IMR-90 (cell line): ENCODE measurements at regions not wholly inside any gene's neighbourhood (a gene's known extent, or its start where the extent isn't known, plus 50 kb on each side); places are given as distances from the start of the nearest gene placed in this dataset.

Source experiments
- ATAC-seq: fragments of 200-7000 bp; cut with Tn5 transposase; 2 replicates; pipeline ENCODE4 v1.9.1; 2020; ENCODE audit warnings: low read depth, mild to moderate bottlenecking, moderate library complexity
- BruUV-seq: library from RNA; stranded (reverse); fragments of 400-500 nt; replicated peaks from 2 replicates; lab custom pipeline; 2021; lab: Mats Ljungman, UMichigan
- CTCF ChIA-PET: fragments of 300-600 bp; formaldehyde crosslinking; extraction: SDS; loops from one replicate; lab custom pipeline; 2021; ENCODE audit warnings: antibody characterized with exemption; lab: Yijun Ruan, JAX
- POLR2A ChIA-PET: fragments of 300-600 bp; sonication (Branson Sonifier 250); formaldehyde crosslinking; loops from one replicate; lab custom pipeline; 2022; ENCODE audit warnings: antibody characterized with exemption; ENCODE audit not compliant: unreplicated experiment; lab: Charles Lee
- DNase-seq: peaks from one replicate; pipeline ENCODE4 v3.0.0; 2013
- H2AFZ ChIP-seq: replicated peaks from 2 replicates; pipeline ENCODE3; 2013; ENCODE audit warnings: low read length, mild to moderate bottlenecking; ENCODE audit not compliant: poor library complexity
- H2AK5ac ChIP-seq: 2 replicates; pipeline ENCODE4 v1.6.1; 2013; ENCODE audit warnings: low read depth, low read length, inconsistent platforms
- H2AK9ac ChIP-seq: replicated peaks from 2 replicates; pipeline ENCODE3; 2013; ENCODE audit warnings: mild to moderate bottlenecking, low read depth, low read length, moderate library complexity; ENCODE audit not compliant: poor library complexity
- H2BK120ac ChIP-seq: 2 replicates; pipeline ENCODE4 v1.6.1; 2013; ENCODE audit warnings: low read depth, low read length, inconsistent platforms
- H2BK15ac ChIP-seq: 3 replicates; pipeline ENCODE4 v1.6.1; 2013; ENCODE audit warnings: low read depth, low read length, inconsistent platforms
- H2BK20ac ChIP-seq: 2 replicates; pipeline ENCODE4 v1.6.1; 2013; ENCODE audit warnings: low read depth, mild to moderate bottlenecking, inconsistent platforms, low read length, moderate library complexity
- H2BK5ac ChIP-seq: 2 replicates; pipeline ENCODE4 v1.6.1; 2013; ENCODE audit warnings: mild to moderate bottlenecking, low read depth, low read length, inconsistent platforms; ENCODE audit not compliant: poor library complexity, severe bottlenecking
- H3K14ac ChIP-seq: replicated peaks from 2 replicates; pipeline ENCODE4 v1.6.1; 2013; ENCODE audit warnings: low read depth, low read length, inconsistent platforms
- H3K18ac ChIP-seq: 2 replicates; pipeline ENCODE4 v1.6.1; 2013; ENCODE audit warnings: low read depth, low read length, control low read depth
- H3K23ac ChIP-seq: 2 replicates; pipeline ENCODE4 v1.6.1; 2013; ENCODE audit warnings: low read depth, low read length, inconsistent platforms
- H3K27ac ChIP-seq: 2 replicates; pipeline ENCODE4 v1.5.1; 2013; ENCODE audit warnings: mild to moderate bottlenecking, control low read depth, low read length; ENCODE audit not compliant: insufficient read depth
- H3K27me3 ChIP-seq: 2 replicates; pipeline ENCODE4 v1.6.1; 2013; ENCODE audit warnings: low read length; ENCODE audit not compliant: control insufficient read depth, insufficient read depth
- H3K36me3 ChIP-seq: 2 replicates; pipeline ENCODE4 v1.6.1; 2013; ENCODE audit warnings: low read length, mixed read lengths; ENCODE audit not compliant: control insufficient read depth, insufficient read depth
- H3K4ac ChIP-seq: 2 replicates; pipeline ENCODE4 v1.6.1; 2013; ENCODE audit warnings: low read depth, low read length, inconsistent platforms
- H3K4me1 ChIP-seq: 2 replicates; pipeline ENCODE4 v1.6.1; 2013; ENCODE audit warnings: low read length, mixed read lengths; ENCODE audit not compliant: control insufficient read depth, insufficient read depth
- H3K4me2 ChIP-seq: 2 replicates; pipeline ENCODE4 v1.6.1; 2013; ENCODE audit warnings: low read depth, mild to moderate bottlenecking, control low read depth, low read length, moderate library complexity
- H3K4me3 ChIP-seq: 2 replicates; pipeline ENCODE4 v1.5.1; 2013; ENCODE audit warnings: low read depth, mild to moderate bottlenecking, control low read depth, low read length, moderate library complexity; ENCODE audit not compliant: insufficient read depth
- H3K56ac ChIP-seq: 2 replicates; pipeline ENCODE4 v1.6.1; 2013; ENCODE audit warnings: low read length, inconsistent platforms; ENCODE audit not compliant: insufficient read depth; ENCODE audit errors: extremely low read depth
- H3K79me1 ChIP-seq, 2 experiments: 2 replicates each; pipeline ENCODE4 v1.6.1; 2013; ENCODE audit warnings: low read length in 2 of 2, inconsistent platforms in 1 of 2, low read depth in 1 of 2
- H3K9ac ChIP-seq: 2 replicates; pipeline ENCODE4 v1.6.1; 2013; ENCODE audit warnings: low read depth, low read length, control low read depth
- H3K9me1 ChIP-seq: 2 replicates; pipeline ENCODE4 v1.6.1; 2013; ENCODE audit warnings: low read length, inconsistent platforms; ENCODE audit not compliant: insufficient read depth
- H3K9me3 ChIP-seq: 2 replicates; pipeline ENCODE4 v1.6.1; 2013; ENCODE audit warnings: low read length; ENCODE audit not compliant: control insufficient read depth, insufficient read depth
- H4K20me1 ChIP-seq: 2 replicates; pipeline ENCODE4 v1.6.1; 2013; ENCODE audit warnings: low read length, inconsistent platforms; ENCODE audit not compliant: insufficient read depth
- H4K5ac ChIP-seq: 2 replicates; pipeline ENCODE4 v1.6.1; 2013; ENCODE audit warnings: mild to moderate bottlenecking, low read depth, low read length, control low read depth
- H4K8ac ChIP-seq, 2 experiments: 2 replicates each; pipeline ENCODE4 v1.6.1; 2013; ENCODE audit warnings: low read depth in 2 of 2, low read length in 2 of 2, control low read depth in 1 of 2, inconsistent platforms in 1 of 2
- H4K91ac ChIP-seq: 2 replicates; pipeline ENCODE4 v1.6.1; 2013; ENCODE audit warnings: low read depth, low read length, inconsistent platforms; ENCODE audit not compliant: insufficient read depth
- CEBPB ChIP-seq: IDR thresholded peaks from 2 replicates; pipeline ENCODE4 v1.6.1; 2012; ENCODE audit warnings: low read depth, low read length, improper control_type of control experiment
- CHD1 ChIP-seq: IDR thresholded peaks from 2 replicates; pipeline ENCODE4 v1.6.1; 2012; ENCODE audit warnings: low read depth, low read length, improper control_type of control experiment
- CTCF ChIP-seq: conservative IDR thresholded peaks from 2 replicates; pipeline ENCODE4 v1.5.1; 2012; ENCODE audit warnings: mild to moderate bottlenecking, low read depth, low read length, improper control_type of control experiment
- MAFK ChIP-seq: IDR thresholded peaks from 2 replicates; pipeline ENCODE4 v1.6.1; 2012; ENCODE audit warnings: low read depth, low read length, improper control_type of control experiment
- MXI1 ChIP-seq: IDR thresholded peaks from 2 replicates; pipeline ENCODE4 v1.6.1; 2012; ENCODE audit warnings: low read depth, mild to moderate bottlenecking, low read length, moderate library complexity, borderline replicate concordance
- POLR2A ChIP-seq: IDR thresholded peaks from 2 replicates; pipeline ENCODE4 v1.6.1; 2012; ENCODE audit warnings: mild to moderate bottlenecking, low read depth, low read length
- RFX5 ChIP-seq: IDR thresholded peaks from 2 replicates; pipeline ENCODE4 v1.8.0; 2012; ENCODE audit warnings: low read depth, mild to moderate bottlenecking, low read length, moderate library complexity
- WGBS, 2 experiments: methylation state at CpG; one replicate each; pipeline versions ENCODE4 v1.1.5 to v1.1.7; 2013; ENCODE audit warnings: missing lambda C conversion rate in 2 of 2; ENCODE audit not compliant: insufficient read length in 1 of 2; ENCODE audit errors: extremely low coverage in 2 of 2; 5-methylcytosine and 5-hydroxymethylcytosine counted together
- dilution Hi-C: fragments of 300-500 bp; cut with HindIII; formaldehyde crosslinking; loops from one replicate; pipeline ENCODE4 v1.14.3; 2018; ENCODE audit warnings: low sequenced_read_pairs; ENCODE audit not compliant: unreplicated experiment
- in situ Hi-C: fragments of 300-500 bp; cut with MboI; formaldehyde crosslinking; loops from 3 replicates; pipeline ENCODE4 v1.14.3; 2019; ENCODE audit warnings: low sequenced_read_pairs, inconsistent platforms, mixed read lengths
- intact Hi-C: fragments of 100-400 bp; cut with micrococcal nuclease; formaldehyde crosslinking; loops from 2 replicates; pipeline ENCODE4 v1.10.0; 2022

GRCh38 chr12:25023808-25024207 lies 74.9 kb upstream of the BCAT1 start:
- no peak overlapping the region for H2AK5ac ChIP-seq
- in situ Hi-C loops (no loop called here), dilution Hi-C loops (no loop called here), intact Hi-C loops (no loop called here)
- H3K14ac ChIP-seq: no peak overlapping the region
- no peak for ATAC-seq
- H2AFZ ChIP-seq: no peak overlapping the region
- no peaks in the 10 kb centered on the region for H4K20me1 ChIP-seq
- no peak overlapping the region for H3K4me2 ChIP-seq
- no peak overlapping the region for H3K4me3 ChIP-seq
- H3K27me3 ChIP-seq: no peaks in the 10 kb centered on the region
- no peak overlapping the region for H2BK5ac ChIP-seq
- TF ChIP-seq CEBPB (no peak), MAFK (no peak), CTCF (no peak), MXI1 (no peak), POLR2A (no peak), RFX5 (no peak), CHD1 (no peak)
- no peaks in the 10 kb centered on the region for H3K79me1 ChIP-seq
- H3K9me3 ChIP-seq: peaks cover 5% of the 10 kb centered on the region
- no peak overlapping the region for H4K91ac ChIP-seq
- H3K4ac ChIP-seq: no peak overlapping the region
- H3K27ac ChIP-seq: no peak overlapping the region
- DNase-seq: no peak
- no peak overlapping the region for H2BK20ac ChIP-seq
- no peak overlapping the region for H2BK15ac ChIP-seq
- no peaks in the 10 kb centered on the region for H3K36me3 ChIP-seq
- H3K4me1 ChIP-seq: no peaks in the 10 kb centered on the region
- whole genome bisulfite sequencing, 2 experiments: no CpG with 5 or more reads among the region's 4 CpGs
- BruUV-seq: no TSS peak
- H2BK120ac ChIP-seq: no peak overlapping the region
- ChIA-PET CTCF (no interaction called here), POLR2A (no interaction called here)
- no peaks in the 10 kb centered on the region for H3K9me1 ChIP-seq
- H4K5ac ChIP-seq: no peak overlapping the region
- no peak overlapping the region for H3K9ac ChIP-seq
- H3K56ac ChIP-seq: no peak overlapping the region
- no peak overlapping the region for H2AK9ac ChIP-seq
- H3K18ac ChIP-seq: no peak overlapping the region
- H4K8ac ChIP-seq: no peak overlapping the region
- H3K23ac ChIP-seq: no peak overlapping the region
